Posterior cingulate gyrus (tissue), 11 donors: ENCODE measurements at regions not wholly inside any gene's neighbourhood (a gene's known extent, or its start where the extent isn't known, plus 50 kb on each side); places are given as distances from the start of the nearest gene placed in this dataset.
"Not testable (repeated sequence)": the region's sequence is repeated elsewhere in the genome, so short reads cannot be mapped to it uniquely, and the experiment has no call there.

Source experiments
- DNase-seq, 10 donors: peaks; one replicate each; pipeline versions ENCODE4 v3.0.0 to v3.0.0-alpha.2; 2020 to 2021; ENCODE audit warnings: mixed read lengths in 3 of 10
- intact Hi-C: fragments of 100-400 bp; cut with DNase I; formaldehyde crosslinking; loops from one replicate; pipeline ENCODE4 v1.15.1; 2023

GRCh38 chr4:171024720-171025303 lies 788.4 kb upstream of the GALNTL6 start:
- DNase-seq = no peak
- intact Hi-C loops = no loop called here

GRCh38 chr4:171022824-171023230 lies 790.4 kb upstream of the GALNTL6 start:
- DNase-seq = no peak
- intact Hi-C loops = no loop called here

- DNase-seq = no peak
- intact Hi-C loops = no loop called here
Observed at GRCh38 chr4:171017593-171017992, 795.6 kb upstream of the GALNTL6 start.

- DNase-seq = no peak
- intact Hi-C loops = no loop called here
Observed at GRCh38 chr4:171016145-171016544, 797.1 kb upstream of the GALNTL6 start.

- intact Hi-C loops = no loop called here
- no peak for DNase-seq
Observed at GRCh38 chr4:171015441-171015840, 797.8 kb upstream of the GALNTL6 start.

GRCh38 chr4:171007618-171008390 lies 805.4 kb upstream of the GALNTL6 start:
- DNase-seq = no peak
- intact Hi-C loops = no loop called here

- intact Hi-C loops = no loop called here
- DNase-seq = no peak
Observed at GRCh38 chr4:171002246-171002645, 811.0 kb upstream of the GALNTL6 start.

GRCh38 chr4:170990989-170991589 lies 822.1 kb upstream of the GALNTL6 start:
- no peak for DNase-seq
- intact Hi-C loops = no loop called here

- DNase-seq = no peak
- intact Hi-C loops = no loop called here
Observed at GRCh38 chr4:170988446-170988845, 824.8 kb upstream of the GALNTL6 start.

- peak in 8 of 10 donors; percentile 15 to 92 (median 62) for DNase-seq
- intact Hi-C loops = no loop called here
Observed at GRCh38 chr4:170979736-170980135, 833.5 kb upstream of the GALNTL6 start.

- peak in 2 of 10 donors; percentile 17 to 37 for DNase-seq
Observed at GRCh38 chr4:170978990-170979389, 834.2 kb upstream of the GALNTL6 start.

GRCh38 chr4:170949084-170949483 lies 859.3 kb upstream of the AADAT start:
- intact Hi-C loops = no loop called here
- no peak for DNase-seq

More at GRCh38 chr4:170978990-170979389, 834.2 kb upstream of the GALNTL6 start:
- intact Hi-C loops = no loop called here

GRCh38 chr4:170940043-170940724 lies 850.4 kb upstream of the AADAT start:
- intact Hi-C loops = no loop called here
- DNase-seq = peak in 1 of 10 donors; percentile 50

- intact Hi-C loops = no loop called here
- DNase-seq = no peak
Observed at GRCh38 chr4:170938588-170938987, 848.8 kb upstream of the AADAT start.

GRCh38 chr4:170931321-170931720 lies 841.6 kb upstream of the AADAT start:
- DNase-seq = no peak
- intact Hi-C loops = no loop called here

GRCh38 chr4:170888660-170889059 lies 798.9 kb upstream of the AADAT start:
- intact Hi-C loops = no loop called here
- DNase-seq = no peak

- intact Hi-C loops = no loop called here
- no peak for DNase-seq
Observed at GRCh38 chr4:170887396-170887795, 797.6 kb upstream of the AADAT start.

GRCh38 chr4:170884969-170885570 lies 795.3 kb upstream of the AADAT start:
- intact Hi-C loops = no loop called here
- DNase-seq = no peak

- DNase-seq = not testable (repeated sequence)
Observed at GRCh38 chr4:170881646-170882045, 791.9 kb upstream of the AADAT start.

GRCh38 chr4:170875868-170876267 lies 786.1 kb upstream of the AADAT start:
- intact Hi-C loops = no loop called here
- DNase-seq = no peak

More at GRCh38 chr4:170881646-170882045, 791.9 kb upstream of the AADAT start:
- intact Hi-C loops = not testable (repeated sequence)

- intact Hi-C loops = no loop called here
- no peak for DNase-seq
Observed at GRCh38 chr4:170872794-170873193, 783.0 kb upstream of the AADAT start.
